ENCODE measurements at regions not wholly inside any gene's neighbourhood (a gene's known extent, or its start where the extent isn't known, plus 50 kb on each side); places are given as distances from the start of the nearest gene placed in this dataset.

DNA sequence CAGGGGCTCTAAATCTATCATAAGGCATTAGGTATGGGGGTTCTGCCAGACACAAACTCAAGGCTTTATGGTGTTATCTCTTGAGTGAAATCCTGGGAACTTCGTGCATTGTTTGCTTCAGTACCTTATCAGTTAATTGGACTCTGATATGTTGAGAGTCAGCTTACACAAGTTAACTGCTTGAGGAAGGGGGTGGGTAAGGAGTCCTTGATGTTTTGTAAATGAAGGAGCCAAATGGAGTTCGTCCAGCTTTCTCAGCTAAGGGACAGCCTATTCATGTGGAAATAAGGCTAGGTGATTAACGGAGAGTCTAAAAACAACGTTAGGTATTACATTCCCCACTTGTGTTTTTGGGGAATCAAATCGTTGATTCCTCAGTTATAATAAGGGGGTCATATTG is 157.4 kb downstream of the TRIM27 start:
- no peak for TF ChIP-seq POLR2AphosphoS5 (IDR thresholded peaks at IDR 0.05; ENCODE audit: low read depth, low read length)
- TF ChIP-seq TAF1 (IDR thresholded peaks at IDR 0.05; ENCODE audit: borderline replicate concordance, insufficient read depth, low read length) = no peak
- TF ChIP-seq FOXP2 (optimal IDR thresholded peaks at IDR 0.05; ENCODE audit: borderline replicate concordance, extremely low read depth, extremely low read length, insufficient read depth) = no peak
